Kidney epithelial cell (primary cell): ENCODE measurements at regions not wholly inside any gene's neighbourhood (a gene's known extent, or its start where the extent isn't known, plus 50 kb on each side); places are given as distances from the start of the nearest gene placed in this dataset.

Source experiments
- DNase-seq: peaks from one replicate; pipeline ENCODE4 v3.0.0-alpha.2; 2010; ENCODE audit warnings: low read depth
- H3K27me3 ChIP-seq: 2 replicates; pipeline ENCODE4 v1.6.0; 2011; ENCODE audit warnings: low read length; ENCODE audit not compliant: control insufficient read depth, insufficient read depth
- H3K36me3 ChIP-seq: 2 replicates; pipeline ENCODE4 v1.5.1; 2011; ENCODE audit warnings: low read length; ENCODE audit not compliant: control insufficient read depth, insufficient read depth
- H3K4me3 ChIP-seq: 2 replicates; pipeline ENCODE4 v1.5.1; 2011; ENCODE audit warnings: low read depth, mild to moderate bottlenecking, control low read depth, low read length
- TF ChIP-seq, protein P1 (sequence below): IDR thresholded peaks from 2 replicates; pipeline ENCODE4 v1.5.1; 2011; ENCODE audit warnings: mild to moderate bottlenecking, moderate library complexity, low read length, control low read depth, inconsistent platforms; ENCODE audit not compliant: insufficient read depth, poor library complexity, severe bottlenecking

DNA sequence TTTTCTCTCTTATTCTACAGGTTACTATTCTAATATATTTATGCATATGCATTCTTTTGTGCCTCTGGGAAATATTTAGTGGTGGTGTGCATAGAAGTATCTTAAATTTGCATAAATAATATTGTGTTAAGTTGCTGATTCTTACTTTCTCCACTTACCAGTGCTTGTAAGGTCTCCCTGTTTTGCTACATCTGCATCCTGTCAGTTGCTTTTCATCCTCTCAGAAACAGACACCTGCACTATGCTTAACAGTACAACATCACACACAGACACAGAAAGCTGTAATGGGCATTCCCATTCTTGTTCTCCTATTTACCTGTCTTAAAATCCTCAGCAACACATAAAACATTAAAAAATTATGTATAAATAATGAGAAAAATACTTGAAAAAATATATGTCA is 713.3 kb upstream of the RGMB start:
- no peaks in the 10 kb centered on the region for H3K27me3 ChIP-seq
- DNase-seq = no peak
- no peaks in the 10 kb centered on the region for H3K36me3 ChIP-seq
- H3K4me3 ChIP-seq = no peak overlapping the region
- TF ChIP-seq, protein P1, sequence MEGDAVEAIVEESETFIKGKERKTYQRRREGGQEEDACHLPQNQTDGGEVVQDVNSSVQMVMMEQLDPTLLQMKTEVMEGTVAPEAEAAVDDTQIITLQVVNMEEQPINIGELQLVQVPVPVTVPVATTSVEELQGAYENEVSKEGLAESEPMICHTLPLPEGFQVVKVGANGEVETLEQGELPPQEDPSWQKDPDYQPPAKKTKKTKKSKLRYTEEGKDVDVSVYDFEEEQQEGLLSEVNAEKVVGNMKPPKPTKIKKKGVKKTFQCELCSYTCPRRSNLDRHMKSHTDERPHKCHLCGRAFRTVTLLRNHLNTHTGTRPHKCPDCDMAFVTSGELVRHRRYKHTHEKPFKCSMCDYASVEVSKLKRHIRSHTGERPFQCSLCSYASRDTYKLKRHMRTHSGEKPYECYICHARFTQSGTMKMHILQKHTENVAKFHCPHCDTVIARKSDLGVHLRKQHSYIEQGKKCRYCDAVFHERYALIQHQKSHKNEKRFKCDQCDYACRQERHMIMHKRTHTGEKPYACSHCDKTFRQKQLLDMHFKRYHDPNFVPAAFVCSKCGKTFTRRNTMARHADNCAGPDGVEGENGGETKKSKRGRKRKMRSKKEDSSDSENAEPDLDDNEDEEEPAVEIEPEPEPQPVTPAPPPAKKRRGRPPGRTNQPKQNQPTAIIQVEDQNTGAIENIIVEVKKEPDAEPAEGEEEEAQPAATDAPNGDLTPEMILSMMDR = no peak

DNA sequence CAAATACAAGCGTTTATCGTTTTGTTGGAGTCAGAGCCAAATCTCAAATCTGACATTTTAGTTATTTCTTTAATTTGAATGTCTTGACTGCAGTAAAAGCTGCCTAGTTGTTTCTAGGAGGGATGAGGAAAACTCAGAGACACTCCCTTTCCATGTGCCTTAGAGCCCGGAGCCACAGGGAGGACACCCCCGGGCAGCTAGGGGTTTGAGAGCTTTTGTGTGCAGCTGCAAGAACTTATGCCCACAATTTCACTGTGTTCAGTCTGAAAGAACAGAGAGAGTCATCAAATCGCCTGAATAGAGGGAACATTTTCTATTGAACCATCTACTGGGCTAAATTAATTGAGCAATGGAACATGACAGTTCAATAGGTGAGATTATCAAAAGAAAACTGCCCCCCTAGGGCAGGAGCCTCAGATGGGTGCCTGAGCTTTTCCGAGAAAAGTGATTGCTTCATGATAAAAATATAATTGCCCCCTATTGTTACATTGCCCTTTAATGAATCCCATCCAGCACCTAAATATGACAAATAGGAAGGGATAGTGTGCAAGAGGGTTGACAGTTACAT is 709.3 kb upstream of the RGMB start:
- TF ChIP-seq, protein P1 = no peak
- no peak for DNase-seq
- Histone ChIP-seq H3K27me3 (no peaks in the 10 kb centered on the region), H3K36me3 (no peaks in the 10 kb centered on the region), H3K4me3 (no peak overlapping the region)

DNA sequence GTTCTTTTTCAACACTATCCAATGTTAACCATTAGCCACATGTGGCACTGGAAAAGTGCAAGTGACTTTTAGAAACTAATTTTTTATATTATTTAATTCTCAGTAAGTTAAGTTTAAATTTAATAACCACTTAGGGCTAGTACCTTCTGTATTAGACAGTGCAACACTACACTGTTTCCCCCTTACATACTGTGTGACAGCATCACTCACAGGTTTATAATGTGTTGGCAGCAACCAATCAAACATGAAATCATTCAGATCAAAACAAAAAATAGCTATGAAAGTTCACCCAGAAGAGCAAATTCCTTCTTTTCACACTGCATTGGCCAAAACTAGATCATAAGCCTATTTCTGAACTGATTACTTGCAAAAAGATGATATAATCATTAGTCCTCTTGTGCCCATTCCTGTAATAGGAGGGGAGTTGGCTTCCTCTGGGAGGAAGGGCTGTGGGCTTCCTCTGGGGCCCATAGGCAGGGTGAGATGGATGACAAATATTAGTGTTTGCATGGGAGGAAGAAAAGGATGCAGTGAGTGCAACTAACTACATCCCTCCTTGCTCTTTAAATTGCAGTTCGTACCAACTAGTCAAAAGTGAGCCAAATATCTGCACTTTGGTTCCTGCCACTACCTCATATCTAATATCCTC is 708.1 kb upstream of the RGMB start:
- DNase-seq = no peak
- H3K36me3 ChIP-seq = no peaks in the 10 kb centered on the region
- TF ChIP-seq, protein P1 = no peak
- H3K27me3 ChIP-seq = no peaks in the 10 kb centered on the region
- no peak overlapping the region for H3K4me3 ChIP-seq

DNA sequence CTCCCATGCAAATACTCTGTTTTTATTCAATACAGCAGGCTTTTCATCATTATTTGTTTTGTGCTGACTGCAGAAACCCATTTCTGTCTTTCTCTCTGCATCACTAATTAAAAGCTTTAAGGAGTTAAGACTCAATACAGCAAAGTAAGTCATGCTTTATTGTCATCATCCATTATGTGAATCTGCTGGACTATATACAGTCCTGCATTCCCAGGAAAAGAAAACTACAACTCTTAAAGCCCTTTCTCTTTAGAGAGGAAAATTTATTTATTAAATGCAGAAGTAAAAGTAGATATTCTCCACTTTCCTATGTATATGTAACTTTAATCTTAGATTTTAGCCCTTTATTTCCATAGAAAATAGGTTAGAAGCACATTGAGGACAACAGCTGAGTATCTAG is 706.6 kb upstream of the RGMB start:
- TF ChIP-seq, protein P1 = no peak
- no peak overlapping the region for H3K4me3 ChIP-seq
- no peaks in the 10 kb centered on the region for H3K27me3 ChIP-seq
- H3K36me3 ChIP-seq = no peaks in the 10 kb centered on the region
- DNase-seq = no peak

DNA sequence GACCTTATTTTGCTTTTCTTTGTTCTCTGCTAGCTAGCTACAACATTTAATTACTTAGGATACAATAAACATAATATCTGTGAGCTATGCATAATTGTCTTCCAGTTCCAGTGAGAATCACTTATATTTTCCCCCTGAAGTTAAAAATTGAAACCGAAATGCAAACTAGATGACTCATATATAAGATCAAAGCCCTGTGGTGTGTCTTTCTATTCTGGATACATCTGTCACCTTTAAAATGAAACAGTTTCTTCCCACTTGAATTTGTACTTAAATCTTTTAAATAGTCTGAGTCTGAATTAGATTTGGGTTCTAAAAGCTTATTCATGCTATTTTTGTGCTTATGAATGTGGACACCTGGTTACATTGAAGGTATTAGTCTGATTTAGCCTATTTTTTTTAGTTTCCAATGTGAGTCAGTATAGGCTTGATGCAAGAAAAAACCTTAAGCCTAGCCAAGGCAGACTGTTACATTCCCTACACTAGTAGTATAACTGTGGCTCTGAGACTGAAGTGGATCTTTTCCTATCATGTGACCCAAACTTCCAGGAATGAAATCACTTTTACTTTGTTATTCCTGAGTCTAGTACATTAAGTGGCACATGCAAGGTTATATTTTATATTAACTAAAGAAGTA is 703.5 kb upstream of the RGMB start:
- H3K4me3 ChIP-seq = no peak overlapping the region
- H3K36me3 ChIP-seq = no peaks in the 10 kb centered on the region
- no peak for DNase-seq
- H3K27me3 ChIP-seq = no peaks in the 10 kb centered on the region
- TF ChIP-seq, protein P1 = no peak

DNA sequence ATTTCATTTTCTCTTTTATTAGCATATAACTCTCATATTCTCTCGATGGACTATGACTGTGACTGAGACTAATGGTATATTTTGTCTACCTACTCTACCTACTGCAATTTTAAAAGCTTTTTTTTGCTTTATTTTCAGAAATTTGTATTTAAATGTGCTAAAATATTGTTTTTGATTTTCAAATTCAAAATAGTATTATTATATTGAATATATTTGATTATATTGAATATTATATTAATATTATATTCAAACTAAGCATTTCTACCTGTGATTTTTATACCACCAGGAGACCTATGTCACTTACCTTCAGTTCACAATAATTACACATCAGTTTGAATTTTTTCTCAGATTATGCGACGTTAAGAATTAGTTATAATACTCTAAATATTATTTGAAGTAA is 700.5 kb upstream of the RGMB start:
- H3K27me3 ChIP-seq = no peaks in the 10 kb centered on the region

More for the DNA sequence above, 700.5 kb upstream of the RGMB start:
- Histone ChIP-seq H3K4me3 (no peak overlapping the region), H3K36me3 (no peaks in the 10 kb centered on the region)
- no peak for DNase-seq
- TF ChIP-seq, protein P1 = no peak
